ENCODE measurements at regions not wholly inside any gene's neighbourhood (a gene's known extent, or its start where the extent isn't known, plus 50 kb on each side); places are given as distances from the start of the nearest gene placed in this dataset.

DNA sequence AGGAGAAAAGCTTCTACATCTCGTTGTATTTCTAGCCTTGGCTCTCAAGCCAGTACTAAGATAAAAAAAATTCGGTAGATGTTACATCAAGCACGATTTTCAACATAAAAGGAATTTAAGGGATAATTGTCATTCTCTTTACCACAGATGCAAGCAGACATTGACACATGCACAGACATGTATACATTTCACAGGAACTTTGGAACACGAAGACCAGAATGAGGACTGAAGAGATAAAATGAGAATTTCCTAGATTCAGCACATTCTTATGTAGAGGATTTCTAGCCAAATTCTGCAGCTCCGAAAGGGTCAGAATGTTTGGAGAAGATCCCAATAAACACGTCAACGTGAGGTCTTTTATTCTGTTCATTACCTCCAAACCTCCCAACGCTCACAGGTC, 284.5 kb upstream of the ARGLU1 start:
- H3K4me1 ChIP-seq (ENCODE audit: control insufficient read depth, insufficient read depth, low read length, poor library complexity, severe bottlenecking): peaks cover 4% of the 10 kb centered on the region
- no peak overlapping the region for H3K4me3 ChIP-seq (ENCODE audit: extremely low read depth, insufficient read depth, low read length, poor library complexity, severe bottlenecking)
- H3K36me3 ChIP-seq (ENCODE audit: control insufficient read depth, insufficient read depth, low read length): no peaks in the 10 kb centered on the region
- H3K27ac ChIP-seq (ENCODE audit: low read depth, low read length, severe bottlenecking): no peak overlapping the region
- WGBS, 2 experiments (ENCODE audit: insufficient coverage in 2 of 2): 76 to 92% methylated on average over 6 of the region's 8 CpGs
- no peaks in the 10 kb centered on the region for H3K9me3 ChIP-seq (ENCODE audit: control insufficient read depth, low read length)

DNA sequence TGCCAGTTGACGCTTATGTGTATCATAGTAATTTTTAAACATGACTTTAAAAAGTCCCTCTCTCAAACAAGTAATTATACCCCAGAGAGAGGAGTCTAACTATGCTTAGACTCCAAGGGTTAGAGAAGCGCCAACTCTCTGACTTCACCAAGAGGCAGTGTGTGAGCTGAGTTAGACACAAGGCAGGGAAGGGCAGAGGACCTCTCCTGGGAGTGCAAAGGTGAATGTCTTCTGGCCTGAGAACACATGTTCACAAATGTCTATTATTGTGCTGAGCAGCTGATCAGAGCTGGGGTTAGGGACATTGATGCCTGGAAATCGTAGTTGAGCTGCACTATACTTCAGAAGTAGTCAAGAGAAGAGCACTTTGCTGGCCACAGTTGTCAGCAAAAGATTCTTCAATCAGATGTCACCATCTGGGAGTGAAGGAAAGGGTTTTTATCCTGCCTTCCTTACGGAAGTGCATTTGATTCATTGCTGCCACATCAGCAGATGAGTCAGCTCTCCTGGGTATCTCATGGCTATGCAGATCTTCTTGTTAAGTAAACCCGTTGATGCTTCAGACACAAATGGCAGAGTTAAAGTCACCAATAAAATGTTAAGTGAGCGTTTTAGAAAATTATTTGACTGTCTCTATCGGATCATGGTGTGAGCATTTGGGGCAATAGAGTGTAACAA, 283.2 kb upstream of the ARGLU1 start:
- peak overlapping the region; percentile 45 for H3K27ac ChIP-seq (ENCODE audit: low read depth, low read length, severe bottlenecking)
- WGBS, 2 experiments (ENCODE audit: insufficient coverage in 2 of 2): 74 to 92% methylated on average over 3 to 4 of the region's 7 CpGs
- no peaks in the 10 kb centered on the region for H3K9me3 ChIP-seq (ENCODE audit: control insufficient read depth, low read length)
- peaks cover 4% of the 10 kb centered on the region for H3K4me1 ChIP-seq (ENCODE audit: control insufficient read depth, insufficient read depth, low read length, poor library complexity, severe bottlenecking)
- H3K36me3 ChIP-seq (ENCODE audit: control insufficient read depth, insufficient read depth, low read length): no peaks in the 10 kb centered on the region
- no peak overlapping the region for H3K4me3 ChIP-seq (ENCODE audit: extremely low read depth, insufficient read depth, low read length, poor library complexity, severe bottlenecking)

DNA sequence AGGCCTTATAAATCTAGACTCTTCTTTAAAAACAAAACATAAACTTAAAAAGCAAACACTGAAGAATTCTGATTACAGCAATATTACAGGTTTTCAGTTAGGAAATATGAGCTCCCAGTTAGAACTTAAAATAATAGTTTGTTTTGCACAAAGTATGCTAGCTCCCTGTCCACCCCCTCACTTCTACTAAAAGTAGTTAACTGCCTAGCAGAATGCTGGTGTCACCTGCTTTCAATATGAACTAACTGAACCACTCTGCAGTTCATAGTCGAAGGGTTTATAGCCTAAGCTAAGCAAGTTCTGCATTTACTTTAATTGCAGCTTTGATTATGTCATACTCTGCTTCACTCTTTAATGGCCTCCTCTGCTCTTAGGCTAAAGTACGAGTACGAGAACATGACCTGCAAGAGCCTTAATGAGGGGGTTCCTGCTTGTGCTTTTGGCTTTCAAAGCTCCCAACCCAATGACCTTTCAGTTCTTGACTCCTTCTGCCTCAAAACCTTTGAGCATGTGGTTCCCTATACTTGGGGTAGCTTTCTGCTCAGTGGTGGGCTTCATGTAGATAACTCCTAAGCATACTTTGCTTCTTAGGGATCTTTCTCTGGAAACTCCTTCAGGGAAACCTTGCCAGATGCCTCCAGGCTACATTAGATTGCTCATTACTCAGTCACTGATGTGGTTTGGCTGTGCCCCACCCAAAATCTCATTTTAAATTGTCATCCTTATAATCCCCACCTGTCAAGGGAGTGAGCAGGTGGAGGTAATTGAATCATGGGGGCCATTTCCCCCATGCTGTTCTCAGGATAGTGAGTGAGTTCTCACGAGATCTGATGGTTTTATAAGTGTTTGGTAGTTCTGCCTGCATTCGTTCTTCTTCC, 278.9 kb upstream of the ARGLU1 start:
- Histone ChIP-seq H3K27ac (ENCODE audit: low read depth, low read length, severe bottlenecking) (no peak overlapping the region), H3K9me3 (ENCODE audit: control insufficient read depth, low read length) (no peaks in the 10 kb centered on the region), H3K36me3 (ENCODE audit: control insufficient read depth, insufficient read depth, low read length) (no peaks in the 10 kb centered on the region), H3K4me1 (ENCODE audit: control insufficient read depth, insufficient read depth, low read length, poor library complexity, severe bottlenecking) (peaks cover 4% of the 10 kb centered on the region), H3K4me3 (ENCODE audit: extremely low read depth, insufficient read depth, low read length, poor library complexity, severe bottlenecking) (no peak overlapping the region)
- 85 to 87% methylated on average over 3 of the region's 5 CpGs for WGBS, 2 experiments (ENCODE audit: insufficient coverage in 2 of 2)

DNA sequence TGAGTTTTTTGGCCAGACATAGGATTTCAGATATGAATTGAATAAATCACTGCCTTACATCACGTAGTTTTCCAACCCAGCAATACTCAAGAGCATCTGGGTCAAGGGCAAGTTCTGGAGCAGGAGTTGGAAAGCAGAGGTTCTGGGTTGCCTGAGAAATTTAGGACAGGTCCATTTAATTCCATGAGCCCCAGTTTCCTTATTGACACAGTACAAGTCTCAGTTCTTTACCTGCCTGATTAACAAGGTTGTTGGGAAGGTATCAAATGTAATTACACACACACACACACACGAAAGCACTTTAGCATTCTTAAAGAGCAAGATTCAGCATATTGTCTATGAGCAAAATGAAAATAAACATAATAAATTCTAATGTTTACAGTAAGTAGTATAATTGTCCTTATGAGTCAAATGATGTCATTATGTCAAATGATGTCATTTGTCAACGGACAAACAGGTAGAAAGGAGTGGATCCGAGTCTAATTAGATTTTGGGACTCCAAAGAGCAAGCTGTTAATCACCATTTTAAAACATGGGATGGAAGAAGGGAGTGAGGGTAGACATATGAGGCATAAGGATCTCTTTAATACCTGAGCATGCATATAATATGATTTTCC, 268.4 kb upstream of the ARGLU1 start:
- 94 to 100% methylated on average over 2 of the region's 4 CpGs for WGBS, 2 experiments (ENCODE audit: insufficient coverage in 2 of 2)

DNA sequence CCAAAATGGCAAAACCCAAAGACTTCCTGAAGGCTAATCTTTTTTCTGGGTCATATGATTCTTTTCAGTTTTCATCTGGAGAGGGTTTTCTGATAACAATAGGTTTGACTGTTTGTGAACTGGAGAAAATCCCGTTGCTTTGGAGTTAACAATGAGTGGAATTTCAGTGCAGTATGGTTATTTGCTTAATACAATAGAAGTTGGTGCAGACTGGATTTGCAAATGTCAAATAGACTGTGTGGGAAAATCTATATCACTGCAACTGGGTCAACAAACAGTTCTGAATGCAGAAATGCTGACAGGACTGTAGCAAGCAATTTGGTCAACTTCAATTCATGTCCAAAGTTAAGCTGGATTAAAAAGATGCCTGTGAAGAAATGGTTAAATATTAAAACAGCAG, 267.5 kb upstream of the ARGLU1 start:
- H3K36me3 ChIP-seq (ENCODE audit: control insufficient read depth, insufficient read depth, low read length): no peaks in the 10 kb centered on the region
- no peak overlapping the region for H3K27ac ChIP-seq (ENCODE audit: low read depth, low read length, severe bottlenecking)
- H3K4me1 ChIP-seq (ENCODE audit: control insufficient read depth, insufficient read depth, low read length, poor library complexity, severe bottlenecking): no peaks in the 10 kb centered on the region
- no peaks in the 10 kb centered on the region for H3K9me3 ChIP-seq (ENCODE audit: control insufficient read depth, low read length)
- no peak overlapping the region for H3K4me3 ChIP-seq (ENCODE audit: extremely low read depth, insufficient read depth, low read length, poor library complexity, severe bottlenecking)
- WGBS, 2 experiments (ENCODE audit: insufficient coverage in 2 of 2): 58 to 67% methylated on average over 1 of the region's 1 CpG

More for the DNA sequence above, 268.4 kb upstream of the ARGLU1 start:
- H3K36me3 ChIP-seq (ENCODE audit: control insufficient read depth, insufficient read depth, low read length): no peaks in the 10 kb centered on the region
- H3K27ac ChIP-seq (ENCODE audit: low read depth, low read length, severe bottlenecking): no peak overlapping the region
- H3K4me3 ChIP-seq (ENCODE audit: extremely low read depth, insufficient read depth, low read length, poor library complexity, severe bottlenecking): no peak overlapping the region
- H3K4me1 ChIP-seq (ENCODE audit: control insufficient read depth, insufficient read depth, low read length, poor library complexity, severe bottlenecking): no peaks in the 10 kb centered on the region
- no peaks in the 10 kb centered on the region for H3K9me3 ChIP-seq (ENCODE audit: control insufficient read depth, low read length)

DNA sequence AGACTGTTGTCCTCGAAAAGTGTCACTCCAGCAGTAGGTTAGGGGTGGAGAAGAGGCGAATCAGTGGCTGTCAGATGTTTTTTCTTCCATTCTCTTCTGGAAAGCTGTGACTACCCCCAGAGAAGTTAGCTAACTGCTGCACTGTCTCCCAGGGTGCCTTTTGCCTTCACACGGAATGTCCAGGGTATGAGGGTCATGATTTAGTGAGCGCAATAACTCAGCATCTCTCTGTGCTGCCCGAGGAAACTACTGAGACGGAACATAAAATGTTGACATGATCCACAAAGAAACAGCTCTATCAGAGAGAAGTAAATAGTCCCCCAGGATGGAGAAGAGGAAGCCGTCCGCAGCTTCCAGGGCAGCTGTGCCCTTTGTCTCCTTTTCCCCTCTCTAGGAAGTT, 254.0 kb upstream of the ARGLU1 start:
- 87 to 95% methylated on average over 3 to 5 of the region's 8 CpGs for WGBS, 2 experiments (ENCODE audit: insufficient coverage in 2 of 2)
- Histone ChIP-seq H3K4me3 (ENCODE audit: extremely low read depth, insufficient read depth, low read length, poor library complexity, severe bottlenecking) (no peak overlapping the region), H3K27ac (ENCODE audit: low read depth, low read length, severe bottlenecking) (no peak overlapping the region), H3K36me3 (ENCODE audit: control insufficient read depth, insufficient read depth, low read length) (no peaks in the 10 kb centered on the region), H3K4me1 (ENCODE audit: control insufficient read depth, insufficient read depth, low read length, poor library complexity, severe bottlenecking) (no peaks in the 10 kb centered on the region), H3K9me3 (ENCODE audit: control insufficient read depth, low read length) (no peaks in the 10 kb centered on the region)

DNA sequence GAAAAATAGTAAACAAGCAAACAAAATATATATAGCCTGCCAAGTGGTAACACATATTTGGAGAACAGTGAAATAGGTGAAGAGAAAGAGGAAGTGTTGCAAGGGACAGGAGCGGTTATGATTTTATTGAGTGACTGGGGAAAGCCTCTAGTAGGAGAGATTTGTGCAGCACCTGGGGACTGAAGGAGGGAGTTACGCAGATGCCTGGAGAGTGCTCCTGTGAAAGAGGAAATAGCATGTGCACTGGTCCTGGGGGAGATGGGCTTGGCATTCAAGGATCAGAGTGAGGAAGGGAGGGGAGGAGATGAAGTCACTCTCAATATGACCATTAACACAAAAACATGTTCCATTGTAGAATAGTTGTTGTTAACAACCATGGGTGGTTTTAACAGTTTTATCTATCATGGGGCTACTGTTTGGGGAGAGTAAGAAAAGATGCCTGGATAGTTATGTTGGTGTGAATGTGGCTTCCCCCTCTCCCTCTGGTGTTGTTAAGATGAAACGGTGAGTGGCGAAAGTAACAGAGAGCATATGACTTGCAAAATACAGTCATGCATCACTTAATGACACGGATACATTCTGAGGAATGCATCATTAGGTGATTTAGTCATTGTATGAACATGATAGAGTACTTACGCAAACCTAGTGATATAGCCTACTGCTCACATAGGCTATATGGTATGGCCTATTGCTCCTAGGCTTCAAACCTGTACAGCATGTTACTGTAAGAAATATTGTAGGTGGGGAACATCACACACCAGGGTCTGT, 251.7 kb upstream of the ARGLU1 start:
- H3K27ac ChIP-seq (ENCODE audit: low read depth, low read length, severe bottlenecking): no peak overlapping the region
- no peak overlapping the region for H3K4me3 ChIP-seq (ENCODE audit: extremely low read depth, insufficient read depth, low read length, poor library complexity, severe bottlenecking)
- H3K36me3 ChIP-seq (ENCODE audit: control insufficient read depth, insufficient read depth, low read length): no peaks in the 10 kb centered on the region
- no peaks in the 10 kb centered on the region for H3K9me3 ChIP-seq (ENCODE audit: control insufficient read depth, low read length)
- WGBS, 2 experiments (ENCODE audit: insufficient coverage in 2 of 2): 79 to 98% methylated on average over 4 to 5 of the region's 6 CpGs
- H3K4me1 ChIP-seq (ENCODE audit: control insufficient read depth, insufficient read depth, low read length, poor library complexity, severe bottlenecking): no peaks in the 10 kb centered on the region

DNA sequence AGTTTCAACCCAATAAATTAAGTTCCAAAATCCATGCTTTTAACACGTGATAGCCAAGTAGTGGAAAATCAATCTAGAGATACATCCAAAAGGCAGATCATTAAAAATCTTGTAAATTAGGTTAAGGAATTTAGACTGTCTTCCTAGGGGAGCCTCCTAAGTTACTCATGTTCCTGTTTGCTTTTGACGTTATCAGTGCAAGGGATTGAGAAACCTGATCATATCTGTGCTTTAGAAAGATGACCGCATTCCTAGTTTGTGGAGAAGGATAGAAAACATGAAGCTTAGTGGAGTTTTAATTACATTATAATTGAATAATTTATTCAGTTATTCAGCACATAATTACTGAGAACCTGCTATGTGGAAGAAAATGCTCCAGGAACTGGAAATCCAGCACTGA, 251.0 kb upstream of the ARGLU1 start:
- H3K4me3 ChIP-seq (ENCODE audit: extremely low read depth, insufficient read depth, low read length, poor library complexity, severe bottlenecking): no peak overlapping the region
- no peaks in the 10 kb centered on the region for H3K4me1 ChIP-seq (ENCODE audit: control insufficient read depth, insufficient read depth, low read length, poor library complexity, severe bottlenecking)
- no peaks in the 10 kb centered on the region for H3K36me3 ChIP-seq (ENCODE audit: control insufficient read depth, insufficient read depth, low read length)
- no CpG with 5 or more reads among the region's 3 CpGs for WGBS, 2 experiments (ENCODE audit: insufficient coverage in 2 of 2)
- H3K9me3 ChIP-seq (ENCODE audit: control insufficient read depth, low read length): no peaks in the 10 kb centered on the region
- no peak overlapping the region for H3K27ac ChIP-seq (ENCODE audit: low read depth, low read length, severe bottlenecking)

DNA sequence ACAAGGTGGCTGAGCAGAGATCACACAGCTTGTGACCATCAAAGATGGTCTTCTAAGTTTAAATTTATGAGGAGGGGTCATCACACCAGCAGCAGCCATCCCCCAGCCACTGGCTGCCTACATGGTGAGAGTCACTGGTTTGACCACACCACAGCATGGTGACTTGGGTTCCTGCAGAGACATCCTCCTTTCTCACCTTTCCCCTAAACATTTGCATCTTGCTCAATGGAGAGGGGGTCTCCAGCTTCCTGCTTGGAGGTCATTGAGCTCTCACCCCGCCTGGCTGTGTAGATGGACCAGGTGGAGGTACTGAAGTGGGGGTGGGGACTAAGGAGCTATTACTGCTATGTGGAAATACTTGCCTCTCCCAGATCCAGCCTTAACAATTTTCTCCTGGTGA, 247.6 kb upstream of the ARGLU1 start:
- Histone ChIP-seq H3K9me3 (ENCODE audit: control insufficient read depth, low read length) (no peaks in the 10 kb centered on the region), H3K4me1 (ENCODE audit: control insufficient read depth, insufficient read depth, low read length, poor library complexity, severe bottlenecking) (no peaks in the 10 kb centered on the region), H3K4me3 (ENCODE audit: extremely low read depth, insufficient read depth, low read length, poor library complexity, severe bottlenecking) (no peak overlapping the region), H3K36me3 (ENCODE audit: control insufficient read depth, insufficient read depth, low read length) (no peaks in the 10 kb centered on the region), H3K27ac (ENCODE audit: low read depth, low read length, severe bottlenecking) (no peak overlapping the region)
- no CpG with 5 or more reads among the region's 1 CpG for WGBS, 2 experiments (ENCODE audit: insufficient coverage in 2 of 2)

DNA sequence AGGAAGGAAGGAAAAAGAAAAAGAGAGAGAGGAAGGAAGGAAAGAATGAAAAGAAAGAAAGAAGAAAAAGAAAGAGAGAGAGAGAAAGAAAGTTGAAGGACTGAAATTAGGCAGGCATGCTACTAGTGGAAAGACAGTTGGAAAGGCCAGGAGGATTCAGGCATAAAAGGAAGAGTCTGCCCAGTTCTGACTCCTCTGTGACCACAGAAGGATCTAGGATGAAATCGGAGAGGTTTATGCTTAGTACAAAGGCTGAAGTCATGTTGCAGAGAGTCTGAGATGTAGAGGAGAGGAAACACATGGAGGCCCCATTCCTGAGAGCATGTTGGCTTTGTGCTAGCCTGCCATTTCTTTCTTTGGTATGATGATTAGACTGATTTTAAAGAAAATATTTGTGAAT, 246.5 kb upstream of the ARGLU1 start:
- WGBS, 2 experiments (ENCODE audit: insufficient coverage in 2 of 2): 80 to 83% methylated on average over 1 of the region's 1 CpG
- no peaks in the 10 kb centered on the region for H3K4me1 ChIP-seq (ENCODE audit: control insufficient read depth, insufficient read depth, low read length, poor library complexity, severe bottlenecking)
- no peaks in the 10 kb centered on the region for H3K36me3 ChIP-seq (ENCODE audit: control insufficient read depth, insufficient read depth, low read length)
- no peak overlapping the region for H3K4me3 ChIP-seq (ENCODE audit: extremely low read depth, insufficient read depth, low read length, poor library complexity, severe bottlenecking)
- H3K27ac ChIP-seq (ENCODE audit: low read depth, low read length, severe bottlenecking): no peak overlapping the region
- H3K9me3 ChIP-seq (ENCODE audit: control insufficient read depth, low read length): no peaks in the 10 kb centered on the region

Measured in mesodermal cell (in vitro differentiated cells).